Spleen (tissue), 11 donors: ENCODE measurements at regions not wholly inside any gene's neighbourhood (a gene's known extent, or its start where the extent isn't known, plus 50 kb on each side); places are given as distances from the start of the nearest gene placed in this dataset.

Experiments
- DNase-seq: peaks from one replicate; pipeline ENCODE4 v3.0.0-alpha.2; 2020
- H3K27ac ChIP-seq, 8 donors: fragments of 200-600 bp; sonication (generic) in 7 of 8; 1 replicate in 4 of 8; 2 replicates in 4 of 8; pipeline versions ENCODE4 v1.5.0 to v1.8.0; 2016 to 2021; ENCODE audit warnings: inconsistent platforms in 4 of 8, mild to moderate bottlenecking in 4 of 8, moderate library complexity in 1 of 8
- H3K27me3 ChIP-seq, 7 donors: fragments of 200-600 bp; sonication (generic) in 6 of 7; replicated peaks in 1 of 7; 1 replicate in 4 of 7; 2 replicates in 3 of 7; pipeline versions ENCODE4 v1.5.0 to v1.8.0; 2016 to 2021; ENCODE audit warnings: inconsistent platforms in 3 of 7, mild to moderate bottlenecking in 1 of 7
- H3K36me3 ChIP-seq, 6 donors: fragments of 200-600 bp; sonication (generic) in 5 of 6; 1 replicate in 4 of 6; 2 replicates in 2 of 6; pipeline versions ENCODE4 v1.5.0 to v1.8.0; 2016 to 2021; ENCODE audit warnings: inconsistent platforms in 2 of 6
- H3K4me1 ChIP-seq, 6 donors: fragments of 200-600 bp; sonication (generic) in 5 of 6; 1 replicate in 3 of 6; 2 replicates in 3 of 6; pipeline versions ENCODE4 v1.5.0 to v1.8.0; 2016 to 2021; ENCODE audit warnings: inconsistent platforms in 3 of 6
- H3K4me3 ChIP-seq, 8 donors: fragments of 200-600 bp; sonication (generic) in 7 of 8; 1 replicate in 4 of 8; 2 replicates in 4 of 8; pipeline versions ENCODE4 v1.5.0 to v1.8.0; 2016 to 2021; ENCODE audit warnings: inconsistent platforms in 4 of 8, mild to moderate bottlenecking in 4 of 8, moderate library complexity in 2 of 8
- H3K9me3 ChIP-seq, 8 donors: fragments of 200-600 bp; sonication (generic) in 7 of 8; 1 replicate in 4 of 8; 2 replicates in 4 of 8; pipeline versions ENCODE4 v1.5.0 to v1.8.0; 2016 to 2021; ENCODE audit warnings: inconsistent platforms in 4 of 8
- POLR2A ChIP-seq, 3 donors: fragments of 450-650 bp; IDR thresholded peaks; one replicate each; pipeline ENCODE4 v1.5.1; 2017; ENCODE audit warnings: antibody characterized with exemption in 3 of 3, mild to moderate bottlenecking in 1 of 3
- POLR2AphosphoS5 ChIP-seq, 3 donors: sonication (generic); formaldehyde crosslinking; IDR thresholded peaks; one replicate each; pipeline ENCODE4 v1.5.1; 2017; ENCODE audit warnings: antibody characterized with exemption in 3 of 3
- WGBS, 5 donors: extraction: QIAGEN DNeasy Blood & Tissue Kit in 3 of 5; methylation state at CpG; one replicate each; pipeline versions ENCODE4 v1.1.5 to v1.1.7; 2013 to 2018; 5-methylcytosine and 5-hydroxymethylcytosine counted together
- intact Hi-C: fragments of 100-400 bp; cut with DNase I; formaldehyde crosslinking; loops from one replicate; pipeline ENCODE4 v1.15.0; 2023; ENCODE audit warnings: low total_unique reads
- TF ChIP-seq, protein P1 (sequence below), 11 experiments: fragments of 200-600 bp in 7 of 11; fragments of 450-650 bp in 4 of 11; sonication (generic) in 4 of 11; IDR thresholded peaks in 8 of 11; conservative IDR thresholded peaks in 3 of 11; 1 replicate in 7 of 11; 2 replicates in 4 of 11; pipeline versions ENCODE4 v1.4.0 to v1.8.0; 2016 to 2021; ENCODE audit warnings: antibody characterized with exemption in 11 of 11, inconsistent platforms in 4 of 11, mild to moderate bottlenecking in 1 of 11
- donor health status: healthy with polysubstance abuse.
- donor health status: DM: no; HTN: no; CAD: no; lungs with moderate emphysema.
- donor health status: DM: no; HTN: no; CAD: no.
- donor health status: Bipolar disorder and iron deficiency.
- donor health status: healthy.
- donor health status: DM: no; HTN: no; CAD: no.
- donor health status: DM: yes; HTN: yes; CAD: no.

- WGBS, 5 donors, result 56 to 78% (median 69%) methylated on average over 1 of the region's 1 CpG
- Histone ChIP-seq H3K4me1 (no peaks in the 10 kb centered on the region), H3K27ac (no peak overlapping the region), H3K27me3 (no peaks in the 10 kb centered on the region), H3K4me3 (no peak overlapping the region), H3K36me3 (no peaks in the 10 kb centered on the region), H3K9me3 (no peaks in the 10 kb centered on the region)
- TF ChIP-seq POLR2AphosphoS5 (IDR thresholded peaks at IDR 0.05) (no peak), POLR2A (IDR thresholded peaks at IDR 0.05) (no peak)
- TF ChIP-seq, protein P1, sequence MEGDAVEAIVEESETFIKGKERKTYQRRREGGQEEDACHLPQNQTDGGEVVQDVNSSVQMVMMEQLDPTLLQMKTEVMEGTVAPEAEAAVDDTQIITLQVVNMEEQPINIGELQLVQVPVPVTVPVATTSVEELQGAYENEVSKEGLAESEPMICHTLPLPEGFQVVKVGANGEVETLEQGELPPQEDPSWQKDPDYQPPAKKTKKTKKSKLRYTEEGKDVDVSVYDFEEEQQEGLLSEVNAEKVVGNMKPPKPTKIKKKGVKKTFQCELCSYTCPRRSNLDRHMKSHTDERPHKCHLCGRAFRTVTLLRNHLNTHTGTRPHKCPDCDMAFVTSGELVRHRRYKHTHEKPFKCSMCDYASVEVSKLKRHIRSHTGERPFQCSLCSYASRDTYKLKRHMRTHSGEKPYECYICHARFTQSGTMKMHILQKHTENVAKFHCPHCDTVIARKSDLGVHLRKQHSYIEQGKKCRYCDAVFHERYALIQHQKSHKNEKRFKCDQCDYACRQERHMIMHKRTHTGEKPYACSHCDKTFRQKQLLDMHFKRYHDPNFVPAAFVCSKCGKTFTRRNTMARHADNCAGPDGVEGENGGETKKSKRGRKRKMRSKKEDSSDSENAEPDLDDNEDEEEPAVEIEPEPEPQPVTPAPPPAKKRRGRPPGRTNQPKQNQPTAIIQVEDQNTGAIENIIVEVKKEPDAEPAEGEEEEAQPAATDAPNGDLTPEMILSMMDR (IDR thresholded peaks at IDR 0.05 in 8 of 11, conservative IDR thresholded peaks at IDR 0.05 in 3 of 11), result no peak
- DNase-seq, result no peak
- intact Hi-C loops, result no loop called here
These were observed 486.0 kb downstream of the TNS3 start for GRCh38 chr7:47095946-47096345.

DNA sequence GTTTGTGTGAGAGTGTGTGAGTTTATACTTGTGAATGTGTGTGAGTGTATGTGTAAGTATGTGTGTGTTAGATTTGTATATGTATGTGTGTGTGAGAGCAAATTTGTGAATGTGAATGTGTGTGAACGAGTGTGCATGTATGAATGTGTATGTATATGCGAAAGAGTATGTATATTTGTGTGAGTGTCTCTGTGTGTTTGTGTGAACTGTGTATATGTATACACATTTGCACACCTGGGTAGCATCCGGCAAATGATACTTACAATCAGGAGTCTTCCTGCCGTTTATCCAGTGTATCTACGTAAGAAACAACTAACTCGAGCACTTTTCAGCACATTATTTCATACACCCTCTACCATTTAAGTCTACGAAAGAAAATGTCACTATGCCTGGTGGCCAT is 487.4 kb downstream of the TNS3 start:
- H3K36me3 ChIP-seq, result no peaks in the 10 kb centered on the region
- TF ChIP-seq POLR2A (IDR thresholded peaks at IDR 0.05), result no peak
- TF ChIP-seq, protein P1 (IDR thresholded peaks at IDR 0.05 in 8 of 11, conservative IDR thresholded peaks at IDR 0.05 in 3 of 11), result no peak
- TF ChIP-seq POLR2AphosphoS5 (IDR thresholded peaks at IDR 0.05), result no peak
- H3K4me1 ChIP-seq, result no peaks in the 10 kb centered on the region
- intact Hi-C loops, result no loop called here
- no peaks in the 10 kb centered on the region for H3K27me3 ChIP-seq
- H3K27ac ChIP-seq, result no peak overlapping the region
- 90 to 95% (median 91%) methylated on average over 7 of the region's 7 CpGs for WGBS, 5 donors
- DNase-seq, result no peak
- no peak overlapping the region for H3K4me3 ChIP-seq
- H3K9me3 ChIP-seq, result no peaks in the 10 kb centered on the region

- intact Hi-C loops, result no loop called here
- no peak overlapping the region for H3K4me3 ChIP-seq
- H3K4me1 ChIP-seq, result peaks cover 0 to 6% (median 1%) of the 10 kb centered on the region in 6 donors
- H3K9me3 ChIP-seq, result no peaks in the 10 kb centered on the region
- 82 to 91% (median 85%) methylated on average over 7 of the region's 7 CpGs for WGBS, 5 donors
- DNase-seq, result no peak
- no peak overlapping the region for H3K27ac ChIP-seq
- no peaks in the 10 kb centered on the region for H3K36me3 ChIP-seq
- TF ChIP-seq, protein P1 (IDR thresholded peaks at IDR 0.05 in 8 of 11, conservative IDR thresholded peaks at IDR 0.05 in 3 of 11), result no peak
- TF ChIP-seq POLR2A (IDR thresholded peaks at IDR 0.05) (no peak), POLR2AphosphoS5 (IDR thresholded peaks at IDR 0.05) (no peak)
- H3K27me3 ChIP-seq, result no peaks in the 10 kb centered on the region
These were observed 488.3 kb downstream of the TNS3 start for GRCh38 chr7:47093320-47094234.

GRCh38 chr7:47092336-47092735 is 489.6 kb downstream of the TNS3 start:
- Histone ChIP-seq H3K4me1 (peaks cover 0 to 8% (median 2%) of the 10 kb centered on the region in 6 donors), H3K27me3 (no peaks in the 10 kb centered on the region), H3K27ac (no peak overlapping the region), H3K4me3 (no peak overlapping the region), H3K36me3 (no peaks in the 10 kb centered on the region), H3K9me3 (no peaks in the 10 kb centered on the region)
- TF ChIP-seq, protein P1 (IDR thresholded peaks at IDR 0.05 in 8 of 11, conservative IDR thresholded peaks at IDR 0.05 in 3 of 11), result no peak
- TF ChIP-seq POLR2A (IDR thresholded peaks at IDR 0.05), result no peak
- no peak for TF ChIP-seq POLR2AphosphoS5 (IDR thresholded peaks at IDR 0.05)
- intact Hi-C loops, result no loop called here
- no peak for DNase-seq
